Breast epithelium (tissue), 3 donors: ENCODE measurements at regions not wholly inside any gene's neighbourhood (a gene's known extent, or its start where the extent isn't known, plus 50 kb on each side); places are given as distances from the start of the nearest gene placed in this dataset.

Experiments
- CTCF ChIP-seq, 3 donors: fragments of 450-650 bp; IDR thresholded peaks; one replicate each; pipeline ENCODE4 v1.5.1; 2016 to 2017; ENCODE audit warnings: antibody characterized with exemption in 3 of 3, mild to moderate bottlenecking in 3 of 3, moderate library complexity in 3 of 3
- POLR2A ChIP-seq: fragments of 450-650 bp; IDR thresholded peaks from one replicate; pipeline ENCODE4 v1.6.1; 2016; ENCODE audit warnings: antibody characterized with exemption, mild to moderate bottlenecking, moderate library complexity
- POLR2AphosphoS5 ChIP-seq, 3 donors: sonication (generic); formaldehyde crosslinking; IDR thresholded peaks; one replicate each; pipeline ENCODE4 v1.6.1; 2017; ENCODE audit warnings: antibody characterized with exemption in 3 of 3

DNA sequence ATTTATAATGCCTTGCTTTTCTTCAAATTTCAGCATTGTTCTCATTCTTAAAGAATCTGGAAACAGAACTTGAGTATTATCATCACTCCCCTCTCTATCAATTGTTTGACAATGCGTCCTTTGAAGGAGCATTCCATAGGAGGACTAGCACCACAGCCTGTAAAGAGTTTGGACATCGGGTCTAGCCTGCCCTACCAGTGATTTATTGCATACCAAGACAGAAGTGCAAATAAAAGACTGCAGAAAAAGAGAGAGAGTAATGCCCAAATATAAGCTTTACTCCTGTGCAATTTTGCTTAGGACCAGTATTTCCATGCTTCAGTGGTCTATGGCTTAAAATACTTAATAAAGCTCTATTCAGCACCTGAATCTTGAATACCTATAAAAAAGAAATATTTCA, 55.4 kb upstream of the MAP2 start:
- TF ChIP-seq CTCF (IDR thresholded peaks at IDR 0.05) (no peak), POLR2AphosphoS5 (IDR thresholded peaks at IDR 0.05) (no peak), POLR2A (no peak)
